GM12874 (cell line): ENCODE measurements at regions not wholly inside any gene's neighbourhood (a gene's known extent, or its start where the extent isn't known, plus 50 kb on each side); places are given as distances from the start of the nearest gene placed in this dataset.

ENCODE experiments used
- TF ChIP-seq, protein P1 (sequence below): IDR thresholded peaks from 2 replicates; pipeline ENCODE4 v1.5.1; 2011; ENCODE audit warnings: low read depth, mild to moderate bottlenecking, control low read depth, low read length, moderate library complexity; ENCODE audit not compliant: insufficient read depth

DNA sequence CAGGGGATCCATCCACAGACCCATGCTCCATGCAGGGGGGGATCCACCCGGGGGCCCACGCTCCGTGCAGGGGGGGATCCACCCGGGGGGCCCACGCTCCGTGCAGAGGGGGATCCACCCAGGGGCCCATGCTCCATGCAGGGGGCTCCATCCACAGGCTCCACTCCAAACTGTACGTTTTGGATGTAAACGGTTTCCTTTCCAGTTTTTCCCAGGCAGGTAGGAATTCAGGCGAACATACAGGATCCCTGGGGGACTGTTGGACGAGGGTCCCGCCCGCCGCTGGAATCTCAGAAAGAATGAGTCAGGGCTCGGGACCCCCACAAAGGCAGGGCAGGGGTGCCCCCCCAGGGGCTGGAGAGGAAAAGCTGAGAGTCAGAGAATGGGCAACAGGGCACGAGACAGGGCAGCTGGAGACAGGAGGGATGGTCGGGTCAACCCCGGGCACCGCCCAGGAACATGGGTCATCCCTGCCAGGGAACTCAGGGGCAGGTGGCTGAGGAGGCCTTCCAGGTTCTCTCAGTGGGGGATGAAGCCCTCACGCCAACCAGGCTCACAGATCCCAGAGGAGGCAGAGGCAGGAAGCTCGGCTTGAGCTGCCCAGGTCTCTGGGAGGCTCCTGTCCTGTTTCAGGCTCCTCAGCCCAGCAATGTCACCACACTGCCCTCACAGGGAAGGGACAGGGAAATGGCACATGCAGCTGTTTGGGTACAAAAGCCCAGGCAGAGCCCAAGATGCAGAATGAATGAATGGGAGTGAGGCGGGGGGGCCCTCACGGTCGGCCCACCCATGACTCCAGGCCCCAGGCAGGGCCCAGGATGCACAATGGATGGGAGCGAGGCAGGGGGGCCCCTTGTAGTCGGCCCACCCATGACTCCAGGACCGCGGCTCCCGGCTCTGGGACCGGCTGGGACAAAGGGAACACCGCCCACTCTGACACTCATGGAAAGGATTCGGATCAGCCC is 200.2 kb downstream of the BRD1 start:
- TF ChIP-seq, protein P1, sequence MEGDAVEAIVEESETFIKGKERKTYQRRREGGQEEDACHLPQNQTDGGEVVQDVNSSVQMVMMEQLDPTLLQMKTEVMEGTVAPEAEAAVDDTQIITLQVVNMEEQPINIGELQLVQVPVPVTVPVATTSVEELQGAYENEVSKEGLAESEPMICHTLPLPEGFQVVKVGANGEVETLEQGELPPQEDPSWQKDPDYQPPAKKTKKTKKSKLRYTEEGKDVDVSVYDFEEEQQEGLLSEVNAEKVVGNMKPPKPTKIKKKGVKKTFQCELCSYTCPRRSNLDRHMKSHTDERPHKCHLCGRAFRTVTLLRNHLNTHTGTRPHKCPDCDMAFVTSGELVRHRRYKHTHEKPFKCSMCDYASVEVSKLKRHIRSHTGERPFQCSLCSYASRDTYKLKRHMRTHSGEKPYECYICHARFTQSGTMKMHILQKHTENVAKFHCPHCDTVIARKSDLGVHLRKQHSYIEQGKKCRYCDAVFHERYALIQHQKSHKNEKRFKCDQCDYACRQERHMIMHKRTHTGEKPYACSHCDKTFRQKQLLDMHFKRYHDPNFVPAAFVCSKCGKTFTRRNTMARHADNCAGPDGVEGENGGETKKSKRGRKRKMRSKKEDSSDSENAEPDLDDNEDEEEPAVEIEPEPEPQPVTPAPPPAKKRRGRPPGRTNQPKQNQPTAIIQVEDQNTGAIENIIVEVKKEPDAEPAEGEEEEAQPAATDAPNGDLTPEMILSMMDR = no peak

DNA sequence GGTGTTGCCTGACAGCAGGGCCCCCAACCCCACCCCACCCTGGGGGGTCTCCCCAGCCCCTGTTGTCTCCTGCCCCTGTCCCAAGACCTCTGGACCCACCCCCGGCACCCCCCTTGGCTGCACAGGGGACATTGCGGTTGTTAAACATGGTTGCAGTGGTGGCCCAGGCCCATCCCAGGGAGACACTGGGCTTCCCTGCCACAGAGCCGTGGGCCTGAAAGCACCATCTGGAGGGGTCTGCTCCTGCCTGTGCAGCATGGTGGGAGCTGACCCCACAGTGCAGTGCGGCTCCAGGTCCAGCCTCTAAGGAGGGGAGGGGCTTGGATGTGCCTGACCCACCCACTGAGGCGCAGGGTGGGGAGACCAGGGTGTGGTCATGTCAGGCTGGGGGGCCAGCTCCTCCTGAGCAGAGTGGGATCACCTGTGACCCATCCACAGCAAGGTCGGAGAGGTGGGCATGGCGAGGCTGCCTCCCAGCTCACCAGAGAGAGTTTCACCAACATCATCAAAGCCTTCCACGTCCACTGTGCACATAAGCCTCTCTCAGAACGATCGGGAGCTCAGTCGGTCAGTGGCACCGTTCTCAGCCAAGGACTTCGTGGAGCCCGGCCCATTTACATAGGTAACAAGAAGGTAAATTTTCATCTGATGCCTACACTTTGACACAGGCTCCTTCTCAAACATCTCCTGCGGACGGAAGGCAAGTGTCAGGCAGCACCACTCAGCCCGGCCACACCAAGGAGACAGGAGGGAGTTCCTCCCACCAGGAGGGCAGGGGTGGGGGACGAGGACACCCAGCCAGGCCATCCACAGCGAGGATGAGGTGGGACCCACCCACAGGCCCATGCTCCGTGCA is 201.1 kb downstream of the BRD1 start:
- TF ChIP-seq, protein P1 = no peak

DNA sequence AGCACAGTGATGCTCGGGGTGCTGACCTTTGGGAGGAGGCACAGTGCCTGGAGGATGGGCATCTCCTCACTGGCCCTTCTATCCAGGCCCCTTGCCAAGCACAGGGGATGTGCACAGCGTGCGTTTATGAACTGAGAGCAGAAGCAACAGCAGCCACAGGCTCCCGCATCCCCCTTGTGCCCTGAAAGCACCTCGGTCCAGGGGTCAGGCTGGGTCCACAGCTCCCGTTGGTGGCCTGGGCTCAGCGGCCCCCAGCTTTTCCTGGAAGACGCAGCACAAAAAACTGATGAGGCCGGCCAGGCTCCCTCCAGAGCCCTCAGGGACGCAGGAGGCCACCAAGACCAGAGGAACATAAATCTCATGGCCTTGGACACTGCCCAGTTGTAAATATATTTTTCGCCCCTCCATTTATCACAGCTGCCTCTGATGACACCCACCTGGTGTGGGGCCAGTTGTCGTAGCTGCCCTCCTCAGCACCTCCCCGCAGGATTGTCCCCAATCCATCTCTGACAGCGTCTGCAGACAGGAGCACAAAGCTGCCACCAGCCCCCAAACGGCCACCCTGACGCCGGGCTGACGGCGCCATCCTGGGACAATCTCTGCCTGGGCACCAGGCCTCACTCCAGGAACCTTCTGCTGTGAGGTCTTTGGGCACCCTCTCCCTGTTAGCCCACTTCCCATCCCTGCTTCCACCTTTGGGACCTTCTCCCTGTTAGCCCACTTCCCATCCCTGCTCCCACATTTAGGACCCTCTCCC is 203.1 kb downstream of the BRD1 start:
- TF ChIP-seq, protein P1 = no peak

DNA sequence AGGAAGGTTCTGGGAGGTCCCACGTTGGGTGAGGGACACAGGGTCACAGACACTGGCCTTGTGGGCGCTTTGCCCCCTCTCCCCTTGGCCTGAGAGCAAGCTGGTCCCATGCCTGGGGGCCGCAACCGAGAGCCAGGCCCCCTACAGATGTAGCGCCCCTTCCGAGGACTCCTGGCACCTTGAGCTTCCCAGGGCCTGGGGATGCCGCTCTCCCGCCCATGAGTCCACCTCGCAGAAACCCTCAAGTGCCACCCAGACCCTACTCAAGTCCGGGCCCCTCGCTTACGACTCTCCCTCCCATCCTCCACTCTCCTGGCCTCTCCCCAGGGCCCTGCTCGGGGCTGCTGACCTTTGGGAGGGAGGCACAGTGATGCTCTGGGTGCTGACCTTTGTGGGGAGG is 204.0 kb downstream of the BRD1 start:
- TF ChIP-seq, protein P1 = no peak

DNA sequence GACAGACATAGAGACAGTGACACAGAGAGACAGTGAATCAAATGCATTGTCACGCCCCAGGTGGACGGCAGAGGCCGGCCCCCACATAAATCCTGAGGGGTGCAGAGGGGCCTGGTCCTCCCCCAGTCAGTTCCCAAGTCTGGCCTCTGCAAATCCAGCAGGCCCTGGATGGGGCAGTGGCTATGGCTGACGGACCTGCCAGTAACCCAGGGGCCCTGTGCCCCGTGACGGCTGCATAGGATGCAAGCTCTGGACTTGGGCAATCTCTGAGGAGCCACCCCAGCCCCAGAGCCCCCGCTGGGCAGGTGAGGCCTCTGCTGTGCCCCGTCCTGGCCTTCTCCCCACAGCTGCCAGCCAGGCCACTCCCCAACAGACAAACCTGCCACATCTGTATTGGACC is 204.5 kb downstream of the BRD1 start:
- TF ChIP-seq, protein P1 = no peak

DNA sequence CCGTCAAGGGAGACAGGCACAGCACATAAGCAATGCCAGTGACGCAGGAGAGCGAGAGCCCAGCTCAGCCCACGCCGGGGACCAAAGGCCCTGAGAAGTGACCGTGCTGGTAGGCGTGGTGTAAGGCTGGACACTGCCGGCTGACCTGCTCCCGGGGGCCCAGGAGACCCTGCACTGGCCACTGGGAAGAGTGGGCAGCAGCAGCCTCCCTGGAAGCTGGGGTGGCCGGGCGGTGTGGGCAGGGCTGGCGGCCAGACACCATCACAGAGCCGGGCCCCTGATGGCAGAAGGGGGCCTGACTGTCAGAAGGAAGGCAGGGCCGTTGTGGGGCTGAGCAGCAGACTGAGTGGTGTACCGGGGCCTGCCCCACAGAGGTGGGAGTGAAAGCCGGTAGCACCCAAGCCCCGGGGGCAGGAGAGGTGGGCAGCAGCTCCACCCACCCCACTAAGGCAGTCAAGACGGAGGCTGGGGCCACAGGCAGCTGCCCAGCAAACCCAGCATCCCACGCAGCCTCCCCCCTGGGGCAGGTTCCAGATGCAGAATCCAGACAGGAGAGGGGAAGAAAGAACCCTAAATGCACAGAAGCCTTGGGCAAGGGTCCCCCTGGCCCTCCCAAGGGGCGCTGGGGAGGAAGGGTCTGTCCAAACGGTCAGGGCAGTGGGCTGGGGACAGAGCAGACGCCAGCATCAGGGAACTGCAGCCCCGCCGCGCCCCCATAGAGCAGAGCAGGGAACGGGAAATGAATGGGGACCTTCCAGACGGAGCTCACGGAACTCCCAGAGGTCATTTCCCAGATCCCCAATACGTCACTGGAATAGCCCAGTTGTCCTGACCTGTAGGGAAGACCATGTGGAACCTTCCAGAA is 205.2 kb downstream of the BRD1 start:
- TF ChIP-seq, protein P1 = no peak
